Coronary artery (tissue), 2 donors: ENCODE measurements at regions not wholly inside any gene's neighbourhood (a gene's known extent, or its start where the extent isn't known, plus 50 kb on each side); places are given as distances from the start of the nearest gene placed in this dataset.

Experiments used
- DNase-seq: peaks from one replicate; pipeline ENCODE4 v3.0.0-alpha.2; 2017; ENCODE audit warnings: low spot score
- H3K27ac ChIP-seq, 2 donors: fragments of 200-600 bp; sonication (generic); one replicate each; pipeline ENCODE4 v1.5.1; 2016 to 2019
- H3K4me3 ChIP-seq: fragments of 200-600 bp; sonication (generic); 2 replicates; pipeline ENCODE4 v1.5.1; 2016; ENCODE audit warnings: mild to moderate bottlenecking, moderate library complexity
- CTCF ChIP-seq: fragments of 200-600 bp; sonication (generic); IDR thresholded peaks from one replicate; pipeline ENCODE4 v1.5.1; 2019; ENCODE audit warnings: antibody characterized with exemption

GRCh38 chr10:43811871-43812270, 163.2 kb upstream of the ZNF32 start:
- DNase-seq, result no peak
- no peak overlapping the region for H3K27ac ChIP-seq
- H3K4me3 ChIP-seq, result no peak overlapping the region

DNA sequence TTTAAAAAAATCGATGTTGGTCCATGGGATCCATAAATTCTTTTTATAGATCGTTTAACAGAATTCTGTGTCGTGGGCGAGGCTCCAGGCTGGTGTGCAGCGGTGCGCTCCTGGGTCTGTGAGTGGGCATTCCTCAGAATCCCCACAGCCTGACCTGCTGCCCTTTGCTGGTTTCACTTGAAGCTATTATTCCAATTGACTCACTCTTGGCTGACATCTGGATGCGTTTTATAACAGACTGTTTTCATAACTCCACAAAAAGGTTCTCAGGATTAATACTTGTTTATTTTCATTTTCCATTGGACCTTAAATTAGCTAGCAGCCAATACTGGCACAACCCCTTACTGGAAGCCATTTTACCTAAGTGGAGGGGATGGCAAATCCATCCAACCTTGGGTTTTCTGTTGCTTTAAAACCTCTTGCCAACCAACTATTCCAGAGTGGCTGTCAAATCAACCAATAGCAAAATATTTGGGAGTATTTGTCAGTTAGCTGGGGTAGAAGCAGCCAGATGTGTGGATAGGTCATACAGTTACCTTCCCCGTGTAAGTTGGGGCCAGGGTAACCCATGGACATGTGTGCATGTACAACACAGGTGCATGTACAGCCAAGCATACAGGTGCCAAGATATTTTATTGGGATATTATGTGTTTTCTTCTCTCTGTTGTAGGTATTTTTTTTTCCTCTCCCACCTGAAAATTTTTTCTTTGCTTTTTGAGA, 160.7 kb upstream of the ZNF32 start:
- no peak for DNase-seq
- TF ChIP-seq CTCF, result no peak
- Histone ChIP-seq H3K4me3 (peak overlapping the region; percentile 18), H3K27ac (peak overlapping the region; percentile 16 to 43)

More at GRCh38 chr10:43811871-43812270, 163.2 kb upstream of the ZNF32 start:
- no peak for TF ChIP-seq CTCF

GRCh38 chr10:43808136-43808535, 159.5 kb upstream of the ZNF32 start:
- no peak for TF ChIP-seq CTCF
- Histone ChIP-seq H3K27ac (peak overlapping the region in 1 of 2 donors; percentile 52), H3K4me3 (no peak overlapping the region)
- DNase-seq, result no peak

DNA sequence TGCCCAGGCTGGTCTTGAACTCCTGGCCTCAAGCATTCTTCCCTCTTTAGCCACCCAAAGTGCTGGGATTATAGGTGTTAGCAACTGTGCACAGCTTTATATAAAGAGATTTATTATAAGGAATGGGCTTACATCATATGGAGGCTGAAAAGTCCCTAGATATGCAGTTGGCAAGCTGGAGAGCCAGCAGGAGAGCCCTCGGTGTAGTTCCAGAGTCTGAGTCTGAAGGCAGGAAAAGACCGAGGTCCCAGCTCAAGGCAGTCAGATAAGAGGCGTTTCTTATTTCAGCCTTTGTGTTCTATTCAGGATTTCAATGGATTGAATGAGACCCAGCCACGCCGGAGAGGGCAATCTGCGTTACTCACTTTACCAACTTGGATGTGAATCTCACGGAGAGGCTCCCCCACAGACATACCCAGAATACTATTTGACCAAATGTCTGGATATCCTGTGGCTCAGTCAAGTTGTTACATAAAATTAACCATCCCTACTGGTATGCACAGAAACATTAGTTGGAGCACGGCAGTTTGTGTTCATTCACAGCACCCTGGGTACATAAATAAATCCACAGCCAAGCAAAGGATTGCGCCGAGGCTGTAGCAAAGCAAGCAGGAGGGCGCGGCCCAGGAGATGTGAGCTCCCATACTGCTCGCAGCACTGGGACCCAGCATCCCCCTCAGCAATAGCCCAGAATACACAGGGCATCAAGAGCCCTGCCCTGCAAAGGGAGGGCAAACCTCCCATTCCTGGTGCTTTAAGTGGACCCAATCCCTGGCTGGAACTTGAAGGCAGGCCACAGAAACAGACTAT, 158.4 kb upstream of the ZNF32 start:
- no peak for DNase-seq
- no peak for TF ChIP-seq CTCF
- H3K4me3 ChIP-seq, result no peak overlapping the region
- peak overlapping the region in 1 of 2 donors; percentile 52 for H3K27ac ChIP-seq

GRCh38 chr10:43803791-43804190, 155.1 kb upstream of the ZNF32 start:
- no peak for DNase-seq
- H3K27ac ChIP-seq, result no peak overlapping the region
- H3K4me3 ChIP-seq, result no peak overlapping the region
- no peak for TF ChIP-seq CTCF

- TF ChIP-seq CTCF, result no peak
- DNase-seq, result no peak
- Histone ChIP-seq H3K27ac (no peak overlapping the region), H3K4me3 (no peak overlapping the region)
These were observed 154.5 kb upstream of the ZNF32 start for GRCh38 chr10:43802988-43803696.
